ENCODE measurements at regions not wholly inside any gene's neighbourhood (a gene's known extent, or its start where the extent isn't known, plus 50 kb on each side); places are given as distances from the start of the nearest gene placed in this dataset.

DNA sequence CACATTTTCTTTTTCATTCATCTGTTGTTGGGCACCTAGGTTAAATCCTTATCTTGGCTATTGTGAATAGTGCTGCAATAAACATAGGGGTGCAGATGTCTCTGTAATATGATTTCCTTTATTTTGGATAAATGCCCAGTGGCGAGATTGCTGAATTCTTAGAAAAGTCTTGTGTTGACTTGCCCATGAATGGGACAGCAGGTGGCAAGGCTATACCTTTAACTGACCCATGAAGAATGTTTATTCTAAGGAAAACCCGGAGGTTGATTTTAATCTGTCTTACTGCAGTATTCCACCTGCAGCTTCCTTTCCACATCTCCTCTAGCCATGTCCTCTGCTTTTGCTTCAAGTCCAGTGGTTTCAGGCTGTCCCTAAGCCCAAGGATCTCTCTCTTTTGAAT lies 220.6 kb downstream of the SNCA start:
- intact Hi-C loops (cut with DNase I), result no loop called here
- H3K27ac ChIP-seq, result no peak overlapping the region
- H3K4me3 ChIP-seq (replicated peaks in 1 of 3), result no peak overlapping the region
- no peaks in the 10 kb centered on the region for H3K9me3 ChIP-seq
- 22 to 38% methylated on average over 2 of the region's 2 CpGs for WGBS, 2 donors
- H3K4me1 ChIP-seq, result peaks cover 8 to 17% of the 10 kb centered on the region in 2 donors
- H3K36me3 ChIP-seq, result no peaks in the 10 kb centered on the region
- DNase-seq, result no peak
- H3K27me3 ChIP-seq, result no peaks in the 10 kb centered on the region
- TF ChIP-seq POLR2A (IDR thresholded peaks at IDR 0.05), result no peak
- TF ChIP-seq CTCF (IDR thresholded peaks at IDR 0.05), result no peak

DNA sequence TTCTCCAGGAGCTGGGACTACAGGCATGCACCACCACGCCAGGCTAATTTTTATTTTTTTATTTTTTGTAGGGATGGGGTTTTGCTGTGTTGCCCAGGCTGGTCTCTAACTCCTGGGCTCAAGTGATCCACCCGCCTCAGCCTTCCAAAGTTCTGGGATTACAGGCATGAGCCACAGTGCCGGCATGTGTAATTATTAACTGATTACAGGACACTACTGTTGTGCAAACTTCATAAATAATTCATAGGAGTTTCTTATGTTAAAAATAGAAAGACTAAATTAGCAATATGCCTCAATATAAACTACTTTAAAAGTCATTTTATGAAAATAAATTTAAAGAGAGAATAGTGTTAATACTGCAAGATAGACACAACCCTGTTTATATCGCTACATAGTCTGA lies 221.9 kb downstream of the SNCA start:
- WGBS, 2 donors, result 95 to 96% methylated on average over 4 of the region's 4 CpGs

DNA sequence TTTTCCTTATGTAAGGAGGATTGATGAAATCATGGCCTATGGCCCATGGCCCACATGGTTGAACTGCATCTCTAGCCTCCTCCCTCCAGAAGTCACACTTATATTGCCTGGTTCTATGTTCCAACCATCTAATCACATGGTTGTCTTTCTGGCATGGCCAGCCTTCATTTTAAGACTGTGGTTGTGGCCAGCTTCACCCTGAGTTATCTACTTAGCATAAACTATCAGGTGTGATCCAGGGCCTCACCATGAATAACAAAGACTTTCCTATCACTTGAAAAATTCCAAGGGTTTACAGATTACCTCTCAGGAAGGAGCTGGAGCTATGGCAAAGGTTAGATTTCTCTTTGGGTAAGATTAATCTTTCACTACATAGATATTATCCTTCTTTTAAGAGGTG lies 222.8 kb downstream of the SNCA start:
- Histone ChIP-seq H3K4me3 (replicated peaks in 1 of 3) (no peak overlapping the region), H3K9me3 (no peaks in the 10 kb centered on the region), H3K27me3 (no peaks in the 10 kb centered on the region), H3K27ac (no peak overlapping the region), H3K36me3 (no peaks in the 10 kb centered on the region), H3K4me1 (peaks cover 5 to 12% of the 10 kb centered on the region in 2 donors)
- no peak for DNase-seq
- TF ChIP-seq POLR2A (IDR thresholded peaks at IDR 0.05), result no peak
- no peak for TF ChIP-seq CTCF (IDR thresholded peaks at IDR 0.05)
- intact Hi-C loops (cut with DNase I), result no loop called here

More for the DNA sequence above, 221.9 kb downstream of the SNCA start:
- intact Hi-C loops (cut with DNase I), result no loop called here
- no peak for DNase-seq
- no peak for TF ChIP-seq CTCF (IDR thresholded peaks at IDR 0.05)
- no peak for TF ChIP-seq POLR2A (IDR thresholded peaks at IDR 0.05)
- Histone ChIP-seq H3K36me3 (no peaks in the 10 kb centered on the region), H3K4me3 (replicated peaks in 1 of 3) (no peak overlapping the region), H3K27me3 (no peaks in the 10 kb centered on the region), H3K4me1 (peaks cover 8 to 17% of the 10 kb centered on the region in 2 donors), H3K9me3 (no peaks in the 10 kb centered on the region), H3K27ac (no peak overlapping the region)

DNA sequence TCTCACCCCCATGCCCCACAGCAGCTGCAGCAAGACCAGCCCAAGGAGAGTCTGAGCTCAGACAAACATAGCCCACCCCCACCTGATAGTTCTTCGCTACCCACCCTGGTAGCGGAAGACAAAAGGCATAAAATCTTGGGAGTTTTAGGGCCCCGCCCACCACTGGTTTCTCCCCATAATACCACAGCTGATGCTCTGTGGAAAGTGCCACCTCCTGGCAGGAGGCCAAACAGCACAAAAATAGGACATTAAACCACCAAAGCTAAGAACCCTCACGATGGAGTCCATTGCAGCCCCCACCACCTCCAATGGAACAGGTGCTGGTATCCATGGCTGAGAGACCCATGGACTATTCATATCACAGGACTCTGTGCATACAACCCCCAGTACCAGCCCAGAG lies 226.7 kb downstream of the SNCA start:
- no peaks in the 10 kb centered on the region for H3K27me3 ChIP-seq
- no peak overlapping the region for H3K4me3 ChIP-seq (replicated peaks in 1 of 3)
- no peak for TF ChIP-seq CTCF (IDR thresholded peaks at IDR 0.05)
- TF ChIP-seq POLR2A (IDR thresholded peaks at IDR 0.05), result no peak
- WGBS, 2 donors, result 83 to 91% methylated on average over 4 of the region's 4 CpGs
- no peak for DNase-seq
- no peaks in the 10 kb centered on the region for H3K36me3 ChIP-seq
- H3K27ac ChIP-seq, result no peak overlapping the region
- no peaks in the 10 kb centered on the region for H3K9me3 ChIP-seq
- H3K4me1 ChIP-seq, result no peaks in the 10 kb centered on the region
- intact Hi-C loops (cut with DNase I), result no loop called here

GRCh38 chr4:89609756-89610155 lies 227.2 kb downstream of the SNCA start:
- 78 to 82% methylated on average over 5 of the region's 5 CpGs for WGBS, 2 donors
- TF ChIP-seq POLR2A (IDR thresholded peaks at IDR 0.05) (no peak), CTCF (IDR thresholded peaks at IDR 0.05) (no peak)

More at GRCh38 chr4:89609756-89610155, 227.2 kb downstream of the SNCA start:
- Histone ChIP-seq H3K4me3 (replicated peaks in 1 of 3) (no peak overlapping the region), H3K4me1 (no peaks in the 10 kb centered on the region), H3K36me3 (no peaks in the 10 kb centered on the region), H3K27me3 (no peaks in the 10 kb centered on the region), H3K9me3 (no peaks in the 10 kb centered on the region), H3K27ac (no peak overlapping the region)
- DNase-seq, result no peak
- intact Hi-C loops (cut with DNase I), result no loop called here

Measured in thyroid gland (tissue), 4 donors.